T-helper 22 cell (primary cell): ENCODE measurements at regions not wholly inside any gene's neighbourhood (a gene's known extent, or its start where the extent isn't known, plus 50 kb on each side); places are given as distances from the start of the nearest gene placed in this dataset.

Experiments used
- DNase-seq: peaks from one replicate; pipeline ENCODE4 v3.0.0-alpha.2; 2020; ENCODE audit warnings: low read depth

DNA sequence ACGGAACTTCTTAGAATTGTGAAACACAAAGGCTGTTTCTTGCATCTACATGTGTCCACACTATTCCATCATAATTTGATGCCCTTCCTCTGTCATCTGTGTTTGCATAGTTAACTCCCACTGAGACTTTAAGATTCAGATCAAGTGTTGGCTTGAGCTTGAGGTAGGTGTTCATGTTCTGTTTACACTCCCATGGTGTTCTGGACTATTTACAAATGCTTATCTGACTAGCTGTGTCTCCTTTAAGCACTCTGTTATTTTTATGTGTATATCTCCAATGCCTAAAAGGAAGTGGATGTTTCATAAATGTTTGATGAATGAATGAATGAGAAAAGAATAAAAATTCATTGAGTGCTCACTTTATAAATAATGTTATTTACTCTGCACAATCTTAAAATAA, 622.7 kb downstream of the RAB28 start:
- DNase-seq = no peak

DNA sequence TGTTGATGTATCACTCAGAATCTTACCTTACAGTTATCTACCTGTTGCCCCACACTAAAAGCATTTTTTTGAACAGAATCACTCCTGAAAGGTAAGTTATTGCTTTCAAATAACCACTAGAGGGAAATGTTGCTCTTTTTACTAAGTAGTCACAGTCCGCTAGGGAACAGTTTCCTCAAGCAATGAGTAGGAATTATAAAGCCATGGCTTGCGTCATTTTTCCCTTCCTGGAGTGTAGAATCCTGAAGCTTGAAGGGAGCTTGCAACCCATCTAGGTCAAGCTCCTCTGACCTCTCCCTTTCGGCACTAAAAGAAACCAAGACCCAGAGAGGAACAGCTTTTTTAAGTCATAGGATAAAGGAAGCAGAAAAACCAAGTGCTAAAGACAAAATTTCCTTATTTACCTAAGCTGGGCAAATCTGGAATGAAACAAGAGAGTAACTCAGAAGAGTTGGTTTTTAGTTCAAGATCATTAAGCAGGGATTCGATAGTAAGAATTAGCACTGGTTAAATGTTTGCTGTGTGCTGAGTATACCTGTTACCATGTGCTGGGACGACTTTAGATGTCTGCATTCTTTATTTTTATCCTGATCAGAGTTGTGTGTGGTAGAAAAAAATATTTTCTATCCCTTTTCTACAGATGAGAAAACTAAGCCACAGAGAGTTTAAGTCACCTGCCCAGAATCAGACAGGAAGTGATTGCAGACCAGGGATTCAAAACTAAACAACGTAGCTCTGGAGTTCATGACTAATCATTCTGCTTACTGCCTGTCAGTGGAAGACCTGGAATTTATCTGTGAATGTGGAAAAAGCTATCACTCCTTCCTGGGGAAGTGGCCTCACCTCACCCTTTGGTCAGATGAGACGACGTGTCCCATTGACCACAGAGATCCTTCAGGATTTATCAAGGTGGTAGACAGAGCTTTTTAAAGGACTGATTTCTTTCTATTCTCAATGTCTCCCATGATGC, 631.5 kb downstream of the RAB28 start:
- DNase-seq = no peak

DNA sequence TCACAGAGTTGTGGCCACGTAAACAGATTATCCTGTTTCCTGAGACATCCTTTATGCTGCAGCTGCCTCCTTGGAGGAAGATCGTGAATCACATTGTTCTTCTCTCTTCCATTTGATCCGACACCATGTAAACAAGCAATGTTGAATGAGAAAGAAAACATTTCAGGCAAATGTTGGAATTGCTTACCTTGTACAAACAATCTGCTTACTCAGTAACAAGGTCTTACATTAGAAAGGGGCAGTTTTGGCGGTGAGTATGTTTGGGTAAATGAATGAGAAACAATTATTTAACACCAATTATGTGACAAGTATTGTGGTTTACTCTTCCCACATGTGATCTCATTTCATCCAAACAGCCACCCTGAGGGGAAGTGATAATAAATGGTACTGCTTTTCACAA, 637.8 kb downstream of the RAB28 start:
- no peak for DNase-seq

DNA sequence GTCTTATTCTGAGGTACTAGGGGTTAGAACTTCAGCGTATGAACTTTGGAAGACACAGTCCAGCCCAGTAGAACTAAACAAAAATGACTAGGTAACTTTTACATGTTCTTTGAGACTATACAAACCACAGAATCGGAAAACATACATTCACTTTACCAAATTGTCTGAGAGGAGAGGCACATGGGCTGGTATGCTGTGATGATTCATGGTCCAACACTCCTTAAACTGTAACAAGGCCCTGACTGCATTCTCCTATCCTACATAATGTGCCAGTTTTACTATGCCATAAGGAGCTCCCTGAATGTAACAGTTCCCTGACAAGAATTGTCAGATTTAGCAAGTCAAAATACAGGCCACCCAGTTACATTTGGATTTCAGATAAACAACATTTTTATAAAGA, 640.0 kb downstream of the RAB28 start:
- no peak for DNase-seq

DNA sequence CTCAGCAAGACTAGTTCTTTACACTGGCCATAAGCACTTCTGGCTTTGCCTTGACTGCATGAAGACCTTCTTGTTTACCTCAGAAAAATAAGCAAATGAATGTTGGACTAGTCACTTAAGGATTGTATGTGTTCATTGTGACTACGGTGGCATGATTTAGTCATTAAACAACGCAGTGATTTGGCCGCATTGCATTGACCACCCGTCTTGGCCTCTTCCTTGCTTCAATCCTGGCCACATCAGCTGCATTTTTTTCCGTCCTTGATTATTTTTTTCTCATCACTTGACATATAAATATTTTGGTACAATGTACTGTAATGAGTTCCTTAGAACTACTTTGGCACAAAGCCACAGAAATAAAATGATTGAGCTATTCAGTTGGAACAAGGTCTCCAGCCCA, 656.2 kb downstream of the RAB28 start:
- no peak for DNase-seq

DNA sequence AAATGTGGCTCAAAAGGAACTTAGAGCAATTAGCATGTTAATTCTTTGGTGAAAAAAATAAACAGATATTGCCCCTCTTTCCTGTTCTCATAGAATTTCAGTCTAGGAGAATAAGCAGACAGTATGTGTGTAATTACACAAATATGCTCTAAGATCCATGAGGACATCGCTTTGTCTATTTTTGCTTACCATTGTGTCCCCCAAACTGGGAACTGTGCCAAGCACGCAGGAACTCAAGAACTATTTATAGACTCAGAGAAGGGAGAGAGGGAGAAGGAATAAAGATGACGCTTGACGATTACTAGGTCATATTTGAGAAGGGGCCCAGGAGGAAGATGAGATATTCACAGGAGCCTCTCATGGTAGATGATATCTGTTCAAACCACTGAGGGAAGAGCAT, 692.6 kb downstream of the RAB28 start:
- no peak for DNase-seq

DNA sequence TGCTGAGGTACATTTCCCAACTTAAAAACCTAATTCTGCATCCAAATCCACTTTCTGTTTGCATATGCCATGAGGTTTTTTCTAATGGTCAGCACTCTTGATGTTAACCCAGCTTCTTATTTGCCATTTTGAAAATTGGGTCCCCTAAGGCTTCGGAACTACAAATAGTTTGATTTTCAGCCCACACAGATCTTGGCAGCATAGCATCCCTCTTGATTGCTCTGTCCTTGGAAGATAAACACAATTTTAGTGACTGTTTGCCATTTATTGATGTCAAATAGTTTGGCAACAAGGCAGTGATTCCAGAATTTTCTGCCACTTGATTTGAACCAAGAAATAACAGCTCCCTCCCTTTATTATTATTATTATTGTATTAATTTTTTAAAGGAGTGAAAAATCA, 696.9 kb downstream of the RAB28 start:
- DNase-seq = no peak

DNA sequence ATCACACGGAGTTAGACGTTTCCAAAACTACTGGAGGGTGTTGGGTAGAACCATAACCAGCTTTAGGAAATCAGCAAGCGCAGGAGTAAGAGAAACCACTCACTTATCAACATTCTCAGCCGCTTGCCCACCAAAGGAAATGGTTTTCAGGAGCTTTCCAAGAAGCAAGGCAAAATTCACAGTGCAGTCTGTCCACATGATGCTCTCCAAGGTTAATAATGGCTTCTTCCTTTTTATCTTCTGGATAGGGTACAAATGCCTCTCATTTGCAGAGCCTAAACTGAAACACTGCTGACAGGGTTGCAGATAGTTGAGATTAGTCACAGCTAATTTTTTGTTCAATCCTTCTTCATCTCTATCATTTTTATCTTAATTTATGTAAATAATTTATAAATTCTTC, 705.4 kb downstream of the RAB28 start:
- DNase-seq = no peak

DNA sequence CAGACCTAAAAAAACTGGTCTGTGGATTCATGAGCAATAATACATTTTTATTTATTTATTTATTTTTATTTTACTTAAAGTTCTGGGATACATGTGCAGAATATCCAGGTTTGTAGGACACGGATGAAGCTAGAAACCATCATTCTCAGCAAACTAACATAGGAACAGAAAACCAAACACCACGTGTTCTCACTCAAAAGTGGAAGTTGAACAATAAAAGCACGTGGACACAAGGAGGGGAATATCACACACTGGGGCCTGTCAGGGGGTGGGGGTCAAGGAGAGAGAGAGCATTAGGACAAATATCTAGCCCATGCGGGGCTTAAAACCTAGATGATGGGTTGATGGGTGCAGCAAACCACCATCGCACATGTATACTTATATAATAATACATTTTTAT, 705.9 kb downstream of the RAB28 start:
- no peak for DNase-seq

DNA sequence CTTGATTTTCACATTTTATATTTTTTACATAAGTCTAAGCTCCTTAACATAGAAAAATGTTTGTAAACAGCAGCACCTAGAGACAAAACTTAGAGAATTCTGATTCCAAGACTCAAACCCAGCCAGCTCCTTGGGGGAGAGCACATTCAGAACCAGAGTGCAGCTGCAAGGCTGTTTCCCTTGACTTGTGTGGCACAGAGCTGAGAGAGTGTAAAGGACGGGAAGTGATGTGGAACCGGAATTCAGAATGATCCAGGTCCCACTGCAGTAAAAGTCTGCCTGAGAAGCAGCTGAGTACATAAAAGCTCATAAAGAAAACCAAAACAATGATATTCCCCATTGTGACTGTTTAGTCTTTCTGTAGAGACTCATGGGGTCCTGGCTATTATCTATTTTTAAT, 713.8 kb downstream of the RAB28 start:
- no peak for DNase-seq

DNA sequence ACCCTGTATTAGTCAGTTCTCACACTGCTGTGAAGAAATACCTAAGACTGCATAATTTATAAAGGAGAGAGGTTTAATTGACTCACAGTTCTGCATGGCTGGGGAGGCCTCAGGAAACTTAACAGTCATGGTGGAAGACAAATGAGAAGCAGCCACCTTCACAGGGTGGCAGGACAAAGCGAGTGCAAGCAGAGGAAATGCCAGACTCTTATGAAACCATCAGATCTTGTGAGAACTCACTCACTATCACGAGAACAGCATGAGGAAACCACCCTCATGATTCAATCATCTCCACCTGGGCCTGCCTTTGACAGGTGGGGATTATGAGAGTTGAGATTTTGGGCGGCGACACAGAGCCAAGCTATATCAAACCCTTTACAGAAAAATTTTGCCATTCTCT, 722.4 kb downstream of the RAB28 start:
- no peak for DNase-seq

DNA sequence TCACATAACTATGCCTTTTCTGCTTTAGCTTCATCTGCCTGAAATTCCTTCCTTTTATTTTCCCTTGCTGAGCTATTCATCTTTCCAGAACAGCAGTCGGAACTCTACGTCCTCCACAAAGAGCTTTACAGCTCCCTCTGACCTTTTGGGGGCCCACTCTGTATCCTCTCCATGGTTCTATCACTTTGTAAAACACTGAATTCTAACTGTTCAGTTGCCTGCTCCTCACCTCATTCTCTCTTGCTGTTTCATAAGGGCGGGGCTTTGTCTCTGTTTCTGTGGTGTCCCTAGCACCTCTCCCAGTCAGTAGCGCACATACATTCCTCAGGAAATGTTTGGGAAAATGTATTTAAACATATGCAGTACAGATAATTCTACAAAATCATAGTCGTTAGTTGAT, 737.0 kb downstream of the RAB28 start:
- no peak for DNase-seq

DNA sequence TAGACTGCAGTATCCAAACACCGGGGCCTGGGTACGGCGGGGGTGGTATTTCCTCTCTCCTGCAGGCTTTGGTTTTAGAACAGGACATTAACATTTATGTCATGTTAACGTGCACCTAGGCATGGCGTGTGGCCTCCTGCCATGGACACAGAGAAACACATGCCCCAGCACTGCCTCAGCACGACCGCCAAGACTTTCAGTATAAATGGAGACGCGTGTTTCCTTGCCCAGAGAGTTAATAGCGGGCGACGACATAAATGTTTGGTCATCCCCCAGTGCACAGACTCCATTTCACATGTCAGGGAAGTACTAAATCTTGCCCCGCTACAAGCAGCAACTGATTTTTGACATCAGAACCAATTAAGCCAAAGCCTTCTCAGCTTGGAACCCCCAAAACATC, 737.9 kb downstream of the RAB28 start:
- DNase-seq = no peak

DNA sequence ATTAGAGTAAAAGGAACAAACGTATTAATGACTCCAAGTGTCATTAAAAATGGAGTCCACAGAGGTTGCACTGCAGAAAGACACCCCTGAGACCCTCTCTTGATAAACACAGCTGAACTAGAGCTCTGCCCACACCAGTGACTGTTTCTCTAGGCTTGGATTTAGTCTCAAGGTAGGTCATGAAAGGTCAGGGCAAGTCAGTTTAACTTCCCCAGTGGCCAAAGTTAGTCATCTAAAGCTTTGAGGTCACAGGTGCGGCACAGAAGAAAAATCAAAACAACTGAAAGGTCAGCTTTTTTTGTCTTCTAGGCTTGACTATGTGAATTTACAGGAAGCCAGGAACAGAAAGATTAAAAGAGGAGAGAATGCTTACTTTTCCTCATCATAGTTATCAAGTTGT, 749.6 kb downstream of the RAB28 start:
- no peak for DNase-seq

DNA sequence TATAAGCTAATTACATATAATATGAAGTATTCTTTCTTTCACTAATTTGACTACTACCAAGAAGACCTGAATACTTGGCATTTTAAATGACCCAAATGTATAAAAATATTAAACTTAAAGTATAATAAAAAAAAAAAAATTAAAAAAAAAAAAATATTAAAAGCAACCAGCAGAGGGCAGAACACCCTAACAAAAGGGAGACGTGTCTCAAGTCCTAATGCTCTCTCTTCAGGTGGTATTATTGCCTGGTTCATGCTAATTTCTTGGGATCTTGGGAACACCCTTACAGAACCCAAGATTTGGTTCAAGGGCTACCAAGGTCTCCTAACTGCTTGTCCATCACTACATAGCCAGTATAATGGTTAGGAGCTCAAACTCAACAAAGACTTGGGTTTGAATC, 754.8 kb downstream of the RAB28 start:
- no peak for DNase-seq

DNA sequence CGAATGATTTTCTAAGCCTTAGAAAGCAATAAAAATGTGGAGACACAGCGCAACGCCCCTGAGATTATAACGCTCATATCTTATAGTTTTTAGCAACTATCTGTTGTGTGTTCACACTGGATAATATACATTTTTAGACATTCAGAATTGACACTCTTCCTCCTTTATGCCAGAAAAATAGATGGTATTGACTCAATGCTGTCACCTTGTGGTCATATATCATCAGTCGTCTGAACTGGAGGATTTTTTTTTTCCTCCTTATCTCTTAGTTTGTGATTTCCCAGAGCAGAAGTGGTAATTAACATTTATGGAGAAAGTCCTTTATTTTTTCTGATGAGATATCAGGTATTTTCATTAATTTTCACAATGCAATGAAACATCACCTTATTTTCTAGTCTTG, 759.6 kb downstream of the RAB28 start:
- no peak for DNase-seq

DNA sequence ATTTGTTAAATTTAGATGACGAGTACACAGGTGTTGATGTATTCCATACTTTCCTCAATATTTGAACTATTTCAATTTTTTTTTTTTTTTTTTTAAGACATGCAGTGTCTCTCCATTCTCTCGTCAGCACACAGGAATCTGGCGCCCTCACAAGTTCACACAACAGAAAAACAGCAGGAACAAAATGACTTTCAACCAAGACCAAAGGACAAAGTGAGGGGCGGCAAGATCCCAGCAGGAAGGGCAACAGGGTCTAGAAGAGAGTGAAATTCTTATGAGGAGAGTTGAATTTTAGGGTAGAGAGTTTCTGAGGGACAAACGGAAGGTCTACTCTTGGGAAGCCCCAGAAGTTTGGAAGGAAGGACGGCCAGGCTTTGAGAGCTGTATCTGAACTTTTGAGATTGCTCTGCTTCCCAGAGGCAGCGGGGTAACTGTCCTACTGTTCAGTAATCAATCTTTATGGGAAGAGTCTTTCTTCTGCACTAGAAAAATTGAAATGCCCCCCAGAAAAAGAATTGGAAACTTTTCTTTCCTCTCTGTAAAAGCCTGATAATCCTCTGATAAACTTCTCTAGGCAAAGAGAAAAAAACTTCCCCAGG, 760.2 kb downstream of the RAB28 start:
- DNase-seq = no peak

DNA sequence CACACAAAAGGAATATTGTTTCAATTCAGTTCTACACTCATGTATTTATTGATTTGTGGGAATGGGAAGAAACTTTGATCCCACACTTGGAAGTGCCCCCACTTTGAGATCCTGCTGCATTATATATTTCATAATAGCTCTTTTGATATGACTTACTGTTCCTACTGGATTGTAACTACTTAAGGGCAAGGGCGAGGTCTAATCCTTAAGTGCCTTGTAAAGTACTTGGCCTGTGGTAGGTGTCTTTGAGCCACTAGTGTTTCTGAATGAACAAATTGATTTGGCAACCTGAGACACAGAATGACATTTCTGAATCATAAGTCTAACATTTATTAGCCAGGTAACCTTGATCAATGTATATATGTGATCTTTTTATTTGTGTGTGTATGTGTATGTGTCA, 767.2 kb downstream of the RAB28 start:
- no peak for DNase-seq

DNA sequence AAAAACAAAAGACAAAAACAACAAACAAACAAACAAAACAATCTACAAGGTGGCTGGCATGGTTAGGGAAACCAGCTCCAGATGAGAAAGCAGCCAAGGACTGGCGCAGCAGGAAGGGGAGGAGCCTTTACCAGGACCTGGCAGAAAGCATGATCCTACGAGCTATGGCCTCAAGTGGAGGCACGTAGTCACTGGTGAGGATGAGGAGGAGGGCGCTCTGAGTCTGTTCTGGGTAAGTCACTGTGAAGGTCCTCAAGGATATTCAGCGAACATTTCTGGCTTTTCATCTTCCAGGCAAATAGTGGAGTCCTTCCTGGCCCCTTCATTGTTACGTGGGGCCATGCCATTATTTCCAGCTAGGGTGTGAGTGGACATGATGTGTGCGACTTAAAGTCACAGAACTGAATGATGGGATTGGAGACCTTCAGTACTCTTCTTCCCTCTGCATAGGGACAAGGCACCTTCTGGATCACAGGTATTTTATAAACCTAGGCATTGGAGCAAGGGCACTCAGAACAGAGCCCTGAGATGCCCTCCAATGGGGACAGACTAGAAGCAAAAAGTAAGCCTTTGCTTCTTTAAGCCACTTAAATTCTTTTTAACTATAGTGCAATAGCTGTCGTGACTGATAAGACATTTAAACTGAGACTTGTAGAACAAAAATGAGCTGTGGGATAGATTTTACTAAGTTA, 771.3 kb downstream of the RAB28 start:
- no peak for DNase-seq

DNA sequence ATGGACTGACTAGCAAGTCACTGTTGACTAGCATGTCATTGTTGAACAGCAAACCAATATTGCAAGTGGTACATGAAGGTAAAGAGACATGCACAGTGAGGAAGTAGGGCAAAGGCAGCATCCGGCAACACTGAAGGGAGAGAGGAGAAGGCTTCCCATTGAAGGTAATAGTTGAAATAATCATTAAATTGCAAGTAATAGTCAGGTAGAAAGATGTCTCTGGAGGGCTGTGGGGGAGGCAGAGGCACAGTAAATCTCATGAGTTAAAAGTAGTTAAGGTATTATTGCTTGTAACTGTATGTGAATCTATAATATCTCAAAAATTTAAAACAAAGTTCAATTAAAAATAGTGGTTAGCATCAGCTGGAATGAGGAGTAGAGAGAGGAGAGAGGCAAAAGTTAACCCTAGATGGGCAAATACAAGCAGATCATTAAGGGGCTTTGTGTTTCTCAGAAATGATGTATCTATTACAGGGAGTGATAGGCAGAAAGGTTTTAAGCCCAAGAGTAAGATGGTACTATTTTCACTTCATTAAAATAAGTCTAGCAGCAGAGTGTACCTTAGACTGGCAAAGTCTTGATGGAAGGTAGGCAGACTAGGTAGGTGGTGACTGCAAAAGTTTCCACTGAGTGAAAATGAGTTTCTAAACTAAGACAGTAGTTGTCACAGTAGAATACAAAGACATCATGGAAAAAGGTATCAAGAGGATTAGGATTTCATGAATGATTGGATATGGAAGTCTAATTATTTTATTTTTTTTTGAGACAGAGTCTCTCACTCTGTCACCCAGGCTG, 776.6 kb downstream of the RAB28 start:
- no peak for DNase-seq

DNA sequence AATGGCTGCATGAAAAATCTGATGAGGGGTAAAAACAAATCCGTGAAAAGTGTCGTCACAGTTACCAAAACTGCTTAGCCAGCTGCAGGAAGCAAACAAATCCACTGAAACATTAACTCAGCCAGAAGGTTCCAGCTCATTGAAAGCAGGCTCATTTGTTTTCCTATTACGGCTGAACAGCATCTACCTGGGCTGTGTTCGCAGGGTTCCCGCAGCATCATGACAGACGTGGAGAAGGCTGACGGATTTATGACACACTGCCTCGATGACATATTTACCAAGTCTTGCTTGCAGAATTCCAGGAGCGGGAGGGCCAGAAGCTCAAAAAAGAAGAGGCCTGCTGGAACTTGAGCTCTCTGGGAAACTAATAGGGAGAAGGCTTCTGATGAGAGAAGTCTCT, 781.1 kb downstream of the RAB28 start:
- DNase-seq = no peak

DNA sequence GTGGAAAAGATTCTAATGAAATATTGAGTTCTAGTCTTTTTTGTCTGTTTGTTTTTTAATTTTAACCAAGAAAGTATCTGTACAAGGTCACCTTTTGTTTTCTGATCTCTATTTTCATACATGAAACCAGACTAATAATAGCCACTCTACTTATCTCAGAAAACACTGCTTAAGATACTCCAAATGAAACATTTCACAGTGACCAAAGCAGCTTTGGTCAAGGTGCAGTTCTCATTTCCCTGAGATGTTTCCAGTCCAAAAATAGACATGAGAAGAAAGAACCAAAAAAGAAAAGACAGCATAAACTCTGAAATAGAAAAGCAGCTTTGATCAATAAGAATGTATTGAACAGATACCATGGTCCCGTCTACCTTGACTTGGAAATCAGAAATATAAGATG, 782.8 kb downstream of the RAB28 start:
- DNase-seq = no peak
